ENCODE measurements at regions not wholly inside any gene's neighbourhood (a gene's known extent, or its start where the extent isn't known, plus 50 kb on each side); places are given as distances from the start of the nearest gene placed in this dataset.

DNA sequence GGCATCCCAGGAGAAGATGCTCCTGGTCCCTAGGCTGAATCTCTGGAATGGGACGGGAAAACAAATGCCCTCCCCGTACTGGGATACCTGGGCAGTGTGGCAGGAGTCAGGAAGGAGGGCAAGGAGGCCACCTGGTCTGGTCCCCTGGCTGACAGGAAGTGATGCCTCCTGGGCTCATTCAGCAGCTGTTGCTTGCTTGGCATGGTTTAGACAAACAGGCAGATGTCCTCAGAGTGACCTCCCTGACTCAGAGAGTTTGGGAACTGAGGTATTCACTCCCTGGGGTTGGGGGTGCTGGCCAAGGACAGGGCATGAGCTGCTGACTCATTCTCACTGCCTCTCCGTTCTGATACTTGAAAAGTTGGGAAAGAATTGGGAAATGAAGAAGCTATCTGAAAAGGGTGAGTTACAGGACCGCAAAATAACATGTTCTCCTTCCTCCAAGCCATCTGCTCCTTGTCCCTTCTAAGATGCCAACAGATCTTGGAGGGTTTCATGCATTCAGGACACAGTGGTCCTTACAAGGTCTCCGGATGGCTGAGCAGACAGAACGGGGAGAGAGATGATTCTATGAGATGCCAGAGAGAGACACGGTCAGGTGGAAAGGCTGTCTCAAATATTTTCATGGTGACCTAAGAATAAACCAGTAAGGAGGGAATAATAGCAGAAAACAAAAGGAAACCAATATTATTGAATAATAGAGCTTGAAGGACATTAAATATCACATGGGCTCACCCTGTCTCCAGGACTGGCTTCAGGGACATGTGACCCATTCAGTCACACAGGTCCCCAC is 534.5 kb downstream of the BNC2 start:
- no peaks in the 10 kb centered on the region for H3K4me1 ChIP-seq (ENCODE audit: insufficient read depth, low read length)
- H2AFZ ChIP-seq (ENCODE audit: low read depth, low read length): no peak overlapping the region
- H3K9ac ChIP-seq (ENCODE audit: low read depth, low read length): no peak overlapping the region

GRCh38 chr9:16336833-16337232 is 533.6 kb downstream of the BNC2 start:
- no peaks in the 10 kb centered on the region for H3K9me3 ChIP-seq (ENCODE audit: insufficient read depth, low read length, severe bottlenecking)
- H2AFZ ChIP-seq (ENCODE audit: low read depth, low read length): no peak overlapping the region
- H3K4me2 ChIP-seq (ENCODE audit: insufficient read depth, low read length): no peak overlapping the region
- no peak overlapping the region for H3K27ac ChIP-seq (ENCODE audit: low read length)
- no peak for ATAC-seq (ENCODE audit: insufficient read depth, low read depth)
- H3K36me3 ChIP-seq (ENCODE audit: insufficient read depth, low read length): no peaks in the 10 kb centered on the region
- DNase-seq: no peak
- TF ChIP-seq CTCF (IDR thresholded peaks at IDR 0.05; ENCODE audit: borderline replicate concordance, extremely low read depth, low read length, poor library complexity, severe bottlenecking) (no peak), EZH2 (IDR thresholded peaks at IDR 0.05; ENCODE audit: borderline replicate concordance, low read depth, low read length, severe bottlenecking) (no peak)
- no peak overlapping the region for H3K9ac ChIP-seq (ENCODE audit: low read depth, low read length)
- no peak overlapping the region for H3K4me3 ChIP-seq (ENCODE audit: low read depth in 1 of 2, low read length in 2 of 2)
- no peaks in the 10 kb centered on the region for H4K20me1 ChIP-seq (ENCODE audit: insufficient read depth, low read length)
- H3K79me2 ChIP-seq (ENCODE audit: insufficient read depth, low read length): no peaks in the 10 kb centered on the region
- H3K4me1 ChIP-seq (ENCODE audit: insufficient read depth, low read length): no peaks in the 10 kb centered on the region
- H3K27me3 ChIP-seq (ENCODE audit: insufficient read depth, low read length, poor library complexity): no peaks in the 10 kb centered on the region

More for the DNA sequence above, 534.5 kb downstream of the BNC2 start:
- Histone ChIP-seq H3K36me3 (ENCODE audit: insufficient read depth, low read length) (no peaks in the 10 kb centered on the region), H4K20me1 (ENCODE audit: insufficient read depth, low read length) (no peaks in the 10 kb centered on the region), H3K27ac (ENCODE audit: low read length) (no peak overlapping the region), H3K4me3 (ENCODE audit: low read depth in 1 of 2, low read length in 2 of 2) (no peak overlapping the region), H3K79me2 (ENCODE audit: insufficient read depth, low read length) (no peaks in the 10 kb centered on the region), H3K27me3 (ENCODE audit: insufficient read depth, low read length, poor library complexity) (no peaks in the 10 kb centered on the region), H3K9me3 (ENCODE audit: insufficient read depth, low read length, severe bottlenecking) (no peaks in the 10 kb centered on the region), H3K4me2 (ENCODE audit: insufficient read depth, low read length) (no peak overlapping the region)
- ATAC-seq (ENCODE audit: insufficient read depth, low read depth) (no peak), DNase-seq (no peak)
- TF ChIP-seq EZH2 (IDR thresholded peaks at IDR 0.05; ENCODE audit: borderline replicate concordance, low read depth, low read length, severe bottlenecking) (no peak), CTCF (IDR thresholded peaks at IDR 0.05; ENCODE audit: borderline replicate concordance, extremely low read depth, low read length, poor library complexity, severe bottlenecking) (no peak)

- H3K4me1 ChIP-seq (ENCODE audit: insufficient read depth, low read length): no peaks in the 10 kb centered on the region
- H3K4me2 ChIP-seq (ENCODE audit: insufficient read depth, low read length): no peak overlapping the region
- no peaks in the 10 kb centered on the region for H3K79me2 ChIP-seq (ENCODE audit: insufficient read depth, low read length)
- no peak overlapping the region for H3K9ac ChIP-seq (ENCODE audit: low read depth, low read length)
- H2AFZ ChIP-seq (ENCODE audit: low read depth, low read length): no peak overlapping the region
- ATAC-seq (ENCODE audit: insufficient read depth, low read depth) (no peak), DNase-seq (no peak)
- H3K36me3 ChIP-seq (ENCODE audit: insufficient read depth, low read length): no peaks in the 10 kb centered on the region
- TF ChIP-seq EZH2 (IDR thresholded peaks at IDR 0.05; ENCODE audit: borderline replicate concordance, low read depth, low read length, severe bottlenecking) (no peak), CTCF (IDR thresholded peaks at IDR 0.05; ENCODE audit: borderline replicate concordance, extremely low read depth, low read length, poor library complexity, severe bottlenecking) (no peak)
- H4K20me1 ChIP-seq (ENCODE audit: insufficient read depth, low read length): no peaks in the 10 kb centered on the region
- H3K27ac ChIP-seq (ENCODE audit: low read length): no peak overlapping the region
- H3K9me3 ChIP-seq (ENCODE audit: insufficient read depth, low read length, severe bottlenecking): no peaks in the 10 kb centered on the region
- no peak overlapping the region for H3K4me3 ChIP-seq (ENCODE audit: low read depth in 1 of 2, low read length in 2 of 2)
- no peaks in the 10 kb centered on the region for H3K27me3 ChIP-seq (ENCODE audit: insufficient read depth, low read length, poor library complexity)
Measured at GRCh38 chr9:16337322-16338029, 533.0 kb downstream of the BNC2 start.

All from DND-41 (cell line).